MM.1S (cell line): ENCODE measurements at regions not wholly inside any gene's neighbourhood (a gene's known extent, or its start where the extent isn't known, plus 50 kb on each side); places are given as distances from the start of the nearest gene placed in this dataset.

ENCODE experiments used
- EZH2phosphoT487 ChIP-seq: fragments of 300-600 bp; sonication (generic); IDR thresholded peaks from 2 replicates; pipeline ENCODE4 v1.6.1; 2018; ENCODE audit warnings: antibody characterized with exemption, low read length
- TF ChIP-seq, protein P1 (sequence below): fragments of 300-600 bp; sonication (generic); IDR thresholded peaks from 2 replicates; pipeline ENCODE4 v1.5.1; 2016; ENCODE audit warnings: antibody characterized with exemption, low read length, mixed read lengths

DNA sequence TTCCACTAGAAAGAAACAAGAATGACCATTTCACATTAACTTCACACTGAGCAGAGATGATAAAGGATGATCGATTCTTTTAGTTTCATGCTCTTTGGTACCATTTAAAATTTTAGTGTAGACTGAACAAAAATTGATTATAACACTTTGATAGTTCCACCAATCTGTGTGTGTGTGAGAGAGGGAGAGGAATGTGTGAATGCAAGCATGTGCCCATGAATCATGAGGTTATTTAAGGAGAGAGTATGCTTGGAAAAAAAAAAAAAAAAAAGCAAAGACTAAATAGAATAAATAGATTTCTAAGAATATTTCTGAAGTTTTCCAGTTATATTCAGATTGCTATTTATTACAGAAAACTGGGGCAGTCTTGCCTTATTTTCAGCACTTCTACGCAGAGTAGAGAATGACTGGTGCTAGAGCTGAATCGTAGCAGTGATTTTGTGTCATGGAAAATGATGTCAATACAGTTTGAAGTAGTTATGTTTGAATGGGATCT lies 900.8 kb downstream of the SLC4A3 start:
- no peak for TF ChIP-seq EZH2phosphoT487
- TF ChIP-seq, protein P1, sequence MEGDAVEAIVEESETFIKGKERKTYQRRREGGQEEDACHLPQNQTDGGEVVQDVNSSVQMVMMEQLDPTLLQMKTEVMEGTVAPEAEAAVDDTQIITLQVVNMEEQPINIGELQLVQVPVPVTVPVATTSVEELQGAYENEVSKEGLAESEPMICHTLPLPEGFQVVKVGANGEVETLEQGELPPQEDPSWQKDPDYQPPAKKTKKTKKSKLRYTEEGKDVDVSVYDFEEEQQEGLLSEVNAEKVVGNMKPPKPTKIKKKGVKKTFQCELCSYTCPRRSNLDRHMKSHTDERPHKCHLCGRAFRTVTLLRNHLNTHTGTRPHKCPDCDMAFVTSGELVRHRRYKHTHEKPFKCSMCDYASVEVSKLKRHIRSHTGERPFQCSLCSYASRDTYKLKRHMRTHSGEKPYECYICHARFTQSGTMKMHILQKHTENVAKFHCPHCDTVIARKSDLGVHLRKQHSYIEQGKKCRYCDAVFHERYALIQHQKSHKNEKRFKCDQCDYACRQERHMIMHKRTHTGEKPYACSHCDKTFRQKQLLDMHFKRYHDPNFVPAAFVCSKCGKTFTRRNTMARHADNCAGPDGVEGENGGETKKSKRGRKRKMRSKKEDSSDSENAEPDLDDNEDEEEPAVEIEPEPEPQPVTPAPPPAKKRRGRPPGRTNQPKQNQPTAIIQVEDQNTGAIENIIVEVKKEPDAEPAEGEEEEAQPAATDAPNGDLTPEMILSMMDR = no peak
